Spinal cord (tissue), 9 donors: ENCODE measurements at regions not wholly inside any gene's neighbourhood (a gene's known extent, or its start where the extent isn't known, plus 50 kb on each side); places are given as distances from the start of the nearest gene placed in this dataset.
"Not testable (repeated sequence)": the region's sequence is repeated elsewhere in the genome, so short reads cannot be mapped to it uniquely, and the experiment has no call there.

ENCODE experiments used
- DNase-seq, 6 donors: peaks; one replicate each; pipeline versions ENCODE4 v3.0.0 to v3.0.0-alpha.2; 2013 to 2015; ENCODE audit warnings: low spot score in 6 of 6, low read depth in 4 of 6
- H3K27ac ChIP-seq: one replicate; pipeline ENCODE4 v1.5.1; 2013; ENCODE audit warnings: low read depth, low read length, control low read depth
- H3K27me3 ChIP-seq: one replicate; pipeline ENCODE4 v1.6.1; 2013; ENCODE audit warnings: low read length; ENCODE audit not compliant: control insufficient read depth, insufficient read depth
- H3K36me3 ChIP-seq: one replicate; pipeline ENCODE4 v1.6.1; 2013; ENCODE audit warnings: low read length; ENCODE audit not compliant: control insufficient read depth, insufficient read depth
- H3K4me1 ChIP-seq: one replicate; pipeline ENCODE4 v1.6.1; 2013; ENCODE audit warnings: low read length; ENCODE audit not compliant: control insufficient read depth, insufficient read depth
- H3K4me3 ChIP-seq: one replicate; pipeline ENCODE4 v1.5.1; 2013; ENCODE audit warnings: low read depth, low read length, control low read depth
- H3K9me3 ChIP-seq: one replicate; pipeline ENCODE4 v1.6.1; 2013; ENCODE audit warnings: low read length; ENCODE audit not compliant: control insufficient read depth, insufficient read depth
- WGBS: methylation state at CpG from one replicate; pipeline ENCODE4 v1.1.5; 2013; ENCODE audit warnings: missing lambda C conversion rate; ENCODE audit not compliant: insufficient coverage; 5-methylcytosine and 5-hydroxymethylcytosine counted together
- donor health status: healthy.

- H3K27me3 ChIP-seq, H3K36me3 ChIP-seq, H3K4me3 ChIP-seq, H3K4me1 ChIP-seq, H3K9me3 ChIP-seq, H3K27ac ChIP-seq, DNase-seq: not testable (repeated sequence)
- no CpG with 5 or more reads among the region's 1 CpG for WGBS
Observed at GRCh38 chr15:38025656-38026055, 91.2 kb downstream of the TMCO5A start.

- Histone ChIP-seq H3K27me3 (no peaks in the 10 kb centered on the region), H3K9me3 (no peaks in the 10 kb centered on the region), H3K36me3 (no peaks in the 10 kb centered on the region), H3K27ac (no peak overlapping the region), H3K4me1 (no peaks in the 10 kb centered on the region), H3K4me3 (no peak overlapping the region)
- no peak for DNase-seq
- no CpG with 5 or more reads among the region's 2 CpGs for WGBS
Observed at GRCh38 chr15:38028869-38029268, 94.4 kb downstream of the TMCO5A start.

- Histone ChIP-seq H3K27me3 (no peaks in the 10 kb centered on the region), H3K4me3 (no peak overlapping the region), H3K36me3 (no peaks in the 10 kb centered on the region), H3K27ac (no peak overlapping the region), H3K4me1 (no peaks in the 10 kb centered on the region), H3K9me3 (no peaks in the 10 kb centered on the region)
- WGBS, result no CpG with 5 or more reads among the region's 3 CpGs
- DNase-seq, result no peak
Observed at GRCh38 chr15:38029736-38030135, 95.3 kb downstream of the TMCO5A start.

GRCh38 chr15:38030609-38031008 lies 96.2 kb downstream of the TMCO5A start:
- WGBS, result 100% methylated on average over 3 of the region's 4 CpGs
- no peak overlapping the region for H3K27ac ChIP-seq
- no peaks in the 10 kb centered on the region for H3K4me1 ChIP-seq
- H3K36me3 ChIP-seq, result no peaks in the 10 kb centered on the region
- H3K27me3 ChIP-seq, result no peaks in the 10 kb centered on the region
- no peak overlapping the region for H3K4me3 ChIP-seq
- H3K9me3 ChIP-seq, result no peaks in the 10 kb centered on the region
- DNase-seq, result no peak

GRCh38 chr15:38035701-38036100 lies 101.3 kb downstream of the TMCO5A start:
- H3K4me1 ChIP-seq, result no peaks in the 10 kb centered on the region
- no peak for DNase-seq
- no peaks in the 10 kb centered on the region for H3K27me3 ChIP-seq
- no peaks in the 10 kb centered on the region for H3K9me3 ChIP-seq
- no peaks in the 10 kb centered on the region for H3K36me3 ChIP-seq
- no peak overlapping the region for H3K4me3 ChIP-seq
- 100% methylated on average over 2 of the region's 2 CpGs for WGBS
- H3K27ac ChIP-seq, result no peak overlapping the region

GRCh38 chr15:38036790-38037338 lies 102.4 kb downstream of the TMCO5A start:
- H3K4me3 ChIP-seq, result no peak overlapping the region
- H3K9me3 ChIP-seq, result no peaks in the 10 kb centered on the region
- DNase-seq, result no peak
- no CpG with 5 or more reads among the region's 3 CpGs for WGBS
- H3K27ac ChIP-seq, result no peak overlapping the region
- H3K36me3 ChIP-seq, result no peaks in the 10 kb centered on the region
- no peaks in the 10 kb centered on the region for H3K4me1 ChIP-seq
- no peaks in the 10 kb centered on the region for H3K27me3 ChIP-seq

GRCh38 chr15:38038659-38039442 lies 104.4 kb downstream of the TMCO5A start:
- Histone ChIP-seq H3K4me1 (peaks cover 8% of the 10 kb centered on the region), H3K27me3 (no peaks in the 10 kb centered on the region), H3K36me3 (no peaks in the 10 kb centered on the region), H3K4me3 (no peak overlapping the region), H3K27ac (no peak overlapping the region), H3K9me3 (no peaks in the 10 kb centered on the region)
- DNase-seq, result no peak
- WGBS, result 94% methylated on average over 2 of the region's 4 CpGs

- no peak overlapping the region for H3K4me3 ChIP-seq
- H3K9me3 ChIP-seq, result no peaks in the 10 kb centered on the region
- no peaks in the 10 kb centered on the region for H3K27me3 ChIP-seq
- DNase-seq, result no peak
- no CpG with 5 or more reads among the region's 2 CpGs for WGBS
- H3K4me1 ChIP-seq, result peaks cover 8% of the 10 kb centered on the region
- H3K27ac ChIP-seq, result no peak overlapping the region
- no peaks in the 10 kb centered on the region for H3K36me3 ChIP-seq
Observed at GRCh38 chr15:38040615-38041014, 106.2 kb downstream of the TMCO5A start.

- no peaks in the 10 kb centered on the region for H3K27me3 ChIP-seq
- no peaks in the 10 kb centered on the region for H3K36me3 ChIP-seq
- DNase-seq, result no peak
- WGBS, result no CpG with 5 or more reads among the region's 2 CpGs
- H3K27ac ChIP-seq, result no peak overlapping the region
- H3K9me3 ChIP-seq, result no peaks in the 10 kb centered on the region
- H3K4me1 ChIP-seq, result peaks cover 8% of the 10 kb centered on the region
- no peak overlapping the region for H3K4me3 ChIP-seq
Observed at GRCh38 chr15:38041576-38041975, 107.1 kb downstream of the TMCO5A start.

- WGBS, result no CpG with 5 or more reads among the region's 1 CpG
- H3K4me3 ChIP-seq, result no peak overlapping the region
- no peak overlapping the region for H3K27ac ChIP-seq
Observed at GRCh38 chr15:38042211-38042610, 107.8 kb downstream of the TMCO5A start.

More at GRCh38 chr15:38042211-38042610, 107.8 kb downstream of the TMCO5A start:
- no peak for DNase-seq
- Histone ChIP-seq H3K36me3 (no peaks in the 10 kb centered on the region), H3K27me3 (no peaks in the 10 kb centered on the region), H3K9me3 (no peaks in the 10 kb centered on the region), H3K4me1 (peaks cover 8% of the 10 kb centered on the region)
